ENCODE measurements at regions not wholly inside any gene's neighbourhood (a gene's known extent, or its start where the extent isn't known, plus 50 kb on each side); places are given as distances from the start of the nearest gene placed in this dataset.

DNA sequence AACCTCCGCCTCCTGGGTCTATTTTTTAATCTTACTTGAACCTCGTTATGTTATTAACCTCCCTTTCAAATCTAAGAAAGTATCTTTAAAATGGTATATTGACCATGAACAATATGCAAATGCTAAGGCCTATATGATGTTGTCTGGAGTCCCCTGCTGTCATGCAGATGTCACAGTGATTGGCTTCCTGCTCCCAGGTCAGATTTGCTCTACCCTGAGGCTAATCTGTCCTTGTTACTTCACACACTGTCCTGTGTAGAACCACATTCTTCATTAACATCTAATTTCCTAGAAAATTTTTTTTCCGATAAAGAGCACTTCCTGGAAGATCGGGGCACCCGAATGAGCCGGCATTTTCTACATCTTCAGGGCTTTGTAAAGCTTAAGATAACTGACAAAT is 306.6 kb downstream of the MRPL39 start:
- peak overlapping the region; percentile 13; the same call in 1 of the 2 replicates for H3K4me2 ChIP-seq
- H3K27me3 ChIP-seq (ENCODE audit: insufficient read depth): no peaks in the 10 kb centered on the region
- Mint-ChIP-seq H3K27me3 (ENCODE audit: insufficient read depth, low read depth, poor library complexity) (no peaks in the 10 kb centered on the region), H3K4me3 (no peak overlapping the region), H3K9me3 (no peaks in the 10 kb centered on the region; the same call in 1 of the 3 replicates), H3K4me1 (peaks cover 13% of the 10 kb centered on the region), H3K36me3 (ENCODE audit: low read depth) (no peaks in the 10 kb centered on the region), H3K27ac (peak overlapping the region; percentile 39; the same call in 1 of the 2 replicates)
- no peaks in the 10 kb centered on the region for H3K79me2 ChIP-seq (replicated peaks; ENCODE audit: insufficient read depth)
- TF ChIP-seq JUNB (IDR thresholded peaks at IDR 0.05; ENCODE audit: unreplicated experiment) (no peak), NANOG (IDR thresholded peaks at IDR 0.05; ENCODE audit: borderline replicate concordance) (no peak), EZH2 (IDR thresholded peaks at IDR 0.05; ENCODE audit: low read depth, unreplicated experiment) (no peak), POLR2AphosphoS5 (IDR thresholded peaks at IDR 0.05; ENCODE audit: low read depth) (no peak), CREB1 (CRISPR knock-in tag; IDR thresholded peaks at IDR 0.05; ENCODE audit: low read depth) (no peak)
- TF ChIP-seq, protein P1, sequence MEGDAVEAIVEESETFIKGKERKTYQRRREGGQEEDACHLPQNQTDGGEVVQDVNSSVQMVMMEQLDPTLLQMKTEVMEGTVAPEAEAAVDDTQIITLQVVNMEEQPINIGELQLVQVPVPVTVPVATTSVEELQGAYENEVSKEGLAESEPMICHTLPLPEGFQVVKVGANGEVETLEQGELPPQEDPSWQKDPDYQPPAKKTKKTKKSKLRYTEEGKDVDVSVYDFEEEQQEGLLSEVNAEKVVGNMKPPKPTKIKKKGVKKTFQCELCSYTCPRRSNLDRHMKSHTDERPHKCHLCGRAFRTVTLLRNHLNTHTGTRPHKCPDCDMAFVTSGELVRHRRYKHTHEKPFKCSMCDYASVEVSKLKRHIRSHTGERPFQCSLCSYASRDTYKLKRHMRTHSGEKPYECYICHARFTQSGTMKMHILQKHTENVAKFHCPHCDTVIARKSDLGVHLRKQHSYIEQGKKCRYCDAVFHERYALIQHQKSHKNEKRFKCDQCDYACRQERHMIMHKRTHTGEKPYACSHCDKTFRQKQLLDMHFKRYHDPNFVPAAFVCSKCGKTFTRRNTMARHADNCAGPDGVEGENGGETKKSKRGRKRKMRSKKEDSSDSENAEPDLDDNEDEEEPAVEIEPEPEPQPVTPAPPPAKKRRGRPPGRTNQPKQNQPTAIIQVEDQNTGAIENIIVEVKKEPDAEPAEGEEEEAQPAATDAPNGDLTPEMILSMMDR (conservative IDR thresholded peaks at IDR 0.05; ENCODE audit: low read depth in 2 of 2): no peak
- TF ChIP-seq, protein P2, sequence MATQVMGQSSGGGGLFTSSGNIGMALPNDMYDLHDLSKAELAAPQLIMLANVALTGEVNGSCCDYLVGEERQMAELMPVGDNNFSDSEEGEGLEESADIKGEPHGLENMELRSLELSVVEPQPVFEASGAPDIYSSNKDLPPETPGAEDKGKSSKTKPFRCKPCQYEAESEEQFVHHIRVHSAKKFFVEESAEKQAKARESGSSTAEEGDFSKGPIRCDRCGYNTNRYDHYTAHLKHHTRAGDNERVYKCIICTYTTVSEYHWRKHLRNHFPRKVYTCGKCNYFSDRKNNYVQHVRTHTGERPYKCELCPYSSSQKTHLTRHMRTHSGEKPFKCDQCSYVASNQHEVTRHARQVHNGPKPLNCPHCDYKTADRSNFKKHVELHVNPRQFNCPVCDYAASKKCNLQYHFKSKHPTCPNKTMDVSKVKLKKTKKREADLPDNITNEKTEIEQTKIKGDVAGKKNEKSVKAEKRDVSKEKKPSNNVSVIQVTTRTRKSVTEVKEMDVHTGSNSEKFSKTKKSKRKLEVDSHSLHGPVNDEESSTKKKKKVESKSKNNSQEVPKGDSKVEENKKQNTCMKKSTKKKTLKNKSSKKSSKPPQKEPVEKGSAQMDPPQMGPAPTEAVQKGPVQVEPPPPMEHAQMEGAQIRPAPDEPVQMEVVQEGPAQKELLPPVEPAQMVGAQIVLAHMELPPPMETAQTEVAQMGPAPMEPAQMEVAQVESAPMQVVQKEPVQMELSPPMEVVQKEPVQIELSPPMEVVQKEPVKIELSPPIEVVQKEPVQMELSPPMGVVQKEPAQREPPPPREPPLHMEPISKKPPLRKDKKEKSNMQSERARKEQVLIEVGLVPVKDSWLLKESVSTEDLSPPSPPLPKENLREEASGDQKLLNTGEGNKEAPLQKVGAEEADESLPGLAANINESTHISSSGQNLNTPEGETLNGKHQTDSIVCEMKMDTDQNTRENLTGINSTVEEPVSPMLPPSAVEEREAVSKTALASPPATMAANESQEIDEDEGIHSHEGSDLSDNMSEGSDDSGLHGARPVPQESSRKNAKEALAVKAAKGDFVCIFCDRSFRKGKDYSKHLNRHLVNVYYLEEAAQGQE (IDR thresholded peaks at IDR 0.05; ENCODE audit: unreplicated experiment): no peak
- TF ChIP-seq, protein P3, sequence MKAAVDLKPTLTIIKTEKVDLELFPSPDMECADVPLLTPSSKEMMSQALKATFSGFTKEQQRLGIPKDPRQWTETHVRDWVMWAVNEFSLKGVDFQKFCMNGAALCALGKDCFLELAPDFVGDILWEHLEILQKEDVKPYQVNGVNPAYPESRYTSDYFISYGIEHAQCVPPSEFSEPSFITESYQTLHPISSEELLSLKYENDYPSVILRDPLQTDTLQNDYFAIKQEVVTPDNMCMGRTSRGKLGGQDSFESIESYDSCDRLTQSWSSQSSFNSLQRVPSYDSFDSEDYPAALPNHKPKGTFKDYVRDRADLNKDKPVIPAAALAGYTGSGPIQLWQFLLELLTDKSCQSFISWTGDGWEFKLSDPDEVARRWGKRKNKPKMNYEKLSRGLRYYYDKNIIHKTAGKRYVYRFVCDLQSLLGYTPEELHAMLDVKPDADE (IDR thresholded peaks at IDR 0.05): no peak
- no peak overlapping the region for H3K27ac ChIP-seq (ENCODE audit: low read depth)
- no peak overlapping the region for H3K4me3 ChIP-seq
- H3K4me1 ChIP-seq (ENCODE audit: insufficient read depth): peaks cover 18% of the 10 kb centered on the region
- H3K36me3 ChIP-seq (ENCODE audit: insufficient read depth): no peaks in the 10 kb centered on the region
- no peaks in the 10 kb centered on the region for H4K20me1 ChIP-seq (replicated peaks; ENCODE audit: insufficient read depth)
- no peak overlapping the region for H2AFZ ChIP-seq
- ATAC-seq (peak; percentile 53), DNase-seq (ENCODE audit: low spot score) (peak; percentile 6)
- H3F3A ChIP-seq (replicated peaks; ENCODE audit: low read depth): no peaks in the 10 kb centered on the region
- H3K9me2 ChIP-seq (ENCODE audit: insufficient read depth): no peaks in the 10 kb centered on the region

Data from GM23338 (cell line).